ENCODE measurements at regions not wholly inside any gene's neighbourhood (a gene's known extent, or its start where the extent isn't known, plus 50 kb on each side); places are given as distances from the start of the nearest gene placed in this dataset.

DNA sequence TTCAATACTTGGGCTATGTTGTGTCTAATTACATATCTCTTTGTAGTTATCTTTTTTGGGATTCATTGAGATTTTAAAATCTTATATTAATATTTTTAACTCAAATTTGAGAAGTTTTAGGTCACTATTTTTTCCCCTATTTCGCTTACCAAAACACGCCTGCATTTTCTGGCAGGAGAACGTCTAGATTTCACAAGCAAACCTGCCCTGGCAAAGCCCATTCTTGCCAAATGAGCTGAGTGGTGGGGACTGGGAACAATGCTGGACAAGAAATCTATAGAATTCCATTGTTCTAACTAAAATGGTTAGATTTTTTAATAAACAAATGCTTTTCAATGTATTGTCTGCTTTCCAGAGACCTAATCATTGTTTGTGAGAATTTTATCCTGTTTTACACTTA, 1283.7 kb upstream of the RAG2 start:
- H4K8ac ChIP-seq (replicated peaks; ENCODE audit: insufficient read length, low read depth, low read length): no peak overlapping the region
- H3K4ac ChIP-seq (ENCODE audit: low read depth, low read length): no peak overlapping the region
- H3K27me3 ChIP-seq (ENCODE audit: insufficient read depth, low read length): no peaks in the 10 kb centered on the region
- Mint-ChIP-seq H3K36me3 (ENCODE audit: insufficient read depth in 1 of 3, low read depth in 3 of 3) (no peaks in the 10 kb centered on the region), H3K9me3 (peaks cover 0 to 2% of the 10 kb centered on the region in 2 experiments; a peak in 1 of 5 replicates), H3K27me3 (ENCODE audit: low read depth) (no peaks in the 10 kb centered on the region), H3K4me1 (no peaks in the 10 kb centered on the region), H3K27ac (no peak overlapping the region), H3K4me3 (no peak overlapping the region)
- no peak overlapping the region for H2AFZ ChIP-seq (ENCODE audit: low read length)
- H3K79me2 ChIP-seq (ENCODE audit: insufficient read depth, low read length): no peaks in the 10 kb centered on the region
- no peak overlapping the region for H3K56ac ChIP-seq (ENCODE audit: insufficient read length, low read depth, low read length)
- DNase-seq: no peak
- no peak overlapping the region for H3K4me2 ChIP-seq (ENCODE audit: insufficient read depth, insufficient read length, low read length)
- H4K91ac ChIP-seq (ENCODE audit: insufficient read length, low read depth, low read length): no peak overlapping the region
- H3T11ph ChIP-seq (ENCODE audit: low read length): no peak overlapping the region
- no peak overlapping the region for H2BK120ac ChIP-seq (ENCODE audit: low read depth, low read length, poor library complexity, severe bottlenecking)
- H4K20me1 ChIP-seq (ENCODE audit: control insufficient read depth, insufficient read depth, insufficient read length): no peaks in the 10 kb centered on the region
- no peak overlapping the region for H3K9ac ChIP-seq (ENCODE audit: extremely low read depth, insufficient read length, low read length)
- no peak overlapping the region for H2BK20ac ChIP-seq (ENCODE audit: low read depth, low read length, poor library complexity, severe bottlenecking)
- H3K4me1 ChIP-seq (ENCODE audit: insufficient read depth, low read length): no peaks in the 10 kb centered on the region
- H2BK12ac ChIP-seq (ENCODE audit: insufficient read length, low read depth, low read length): no peak overlapping the region
- H3K9me3 ChIP-seq (ENCODE audit: control insufficient read depth, low read depth, low read length): no peaks in the 10 kb centered on the region
- H3K27ac ChIP-seq (ENCODE audit: insufficient read length, low read depth, low read length): no peak overlapping the region
- TF ChIP-seq, protein P1, sequence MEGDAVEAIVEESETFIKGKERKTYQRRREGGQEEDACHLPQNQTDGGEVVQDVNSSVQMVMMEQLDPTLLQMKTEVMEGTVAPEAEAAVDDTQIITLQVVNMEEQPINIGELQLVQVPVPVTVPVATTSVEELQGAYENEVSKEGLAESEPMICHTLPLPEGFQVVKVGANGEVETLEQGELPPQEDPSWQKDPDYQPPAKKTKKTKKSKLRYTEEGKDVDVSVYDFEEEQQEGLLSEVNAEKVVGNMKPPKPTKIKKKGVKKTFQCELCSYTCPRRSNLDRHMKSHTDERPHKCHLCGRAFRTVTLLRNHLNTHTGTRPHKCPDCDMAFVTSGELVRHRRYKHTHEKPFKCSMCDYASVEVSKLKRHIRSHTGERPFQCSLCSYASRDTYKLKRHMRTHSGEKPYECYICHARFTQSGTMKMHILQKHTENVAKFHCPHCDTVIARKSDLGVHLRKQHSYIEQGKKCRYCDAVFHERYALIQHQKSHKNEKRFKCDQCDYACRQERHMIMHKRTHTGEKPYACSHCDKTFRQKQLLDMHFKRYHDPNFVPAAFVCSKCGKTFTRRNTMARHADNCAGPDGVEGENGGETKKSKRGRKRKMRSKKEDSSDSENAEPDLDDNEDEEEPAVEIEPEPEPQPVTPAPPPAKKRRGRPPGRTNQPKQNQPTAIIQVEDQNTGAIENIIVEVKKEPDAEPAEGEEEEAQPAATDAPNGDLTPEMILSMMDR (conservative IDR thresholded peaks at IDR 0.05): no peak
- H3K23me2 ChIP-seq (ENCODE audit: insufficient read length, low read depth, low read length, poor library complexity, severe bottlenecking): no peaks in the 10 kb centered on the region
- no CpG with 5 or more reads among the region's 3 CpGs for WGBS (ENCODE audit: extremely low coverage, insufficient read length, low lambda C conversion rate)
- H2BK15ac ChIP-seq (ENCODE audit: low read depth, low read length): no peak overlapping the region
- no peak overlapping the region for H3K18ac ChIP-seq (ENCODE audit: insufficient read length, low read depth, low read length)
- H2BK5ac ChIP-seq (ENCODE audit: insufficient read length, low read length): no peak overlapping the region
- no peak overlapping the region for H4K5ac ChIP-seq (ENCODE audit: insufficient read length, low read depth, low read length)
- H3K79me1 ChIP-seq (ENCODE audit: insufficient read depth, low read depth, low read length, poor library complexity, severe bottlenecking): no peaks in the 10 kb centered on the region
- no peak overlapping the region for H2AK5ac ChIP-seq (ENCODE audit: insufficient read length, low read length)
- no peak overlapping the region for H3K23ac ChIP-seq (ENCODE audit: insufficient read length, low read depth, low read length)
- H3K14ac ChIP-seq (ENCODE audit: insufficient read depth, low read length): no peak overlapping the region
